Spleen (tissue), 7 donors: ENCODE measurements at regions not wholly inside any gene's neighbourhood (a gene's known extent, or its start where the extent isn't known, plus 50 kb on each side); places are given as distances from the start of the nearest gene placed in this dataset.

Experiments used
- CTCF ChIP-seq, 11 experiments: fragments of 200-600 bp in 7 of 11; fragments of 450-650 bp in 4 of 11; sonication (generic) in 4 of 11; IDR thresholded peaks in 8 of 11; conservative IDR thresholded peaks in 3 of 11; 1 replicate in 7 of 11; 2 replicates in 4 of 11; pipeline versions ENCODE4 v1.4.0 to v1.8.0; 2016 to 2021; ENCODE audit warnings: antibody characterized with exemption in 11 of 11, inconsistent platforms in 4 of 11, mild to moderate bottlenecking in 1 of 11
- POLR2A ChIP-seq, 3 donors: fragments of 450-650 bp; IDR thresholded peaks; one replicate each; pipeline ENCODE4 v1.5.1; 2017; ENCODE audit warnings: antibody characterized with exemption in 3 of 3, mild to moderate bottlenecking in 1 of 3
- donor health status: DM: no; HTN: no; CAD: no; lungs with moderate emphysema.
- donor health status: DM: no; HTN: no; CAD: no.
- donor health status: DM: no; HTN: no; CAD: no.

GRCh38 chr5:74341221-74341620, 299.3 kb downstream of the ENC1 start:
- no peak for TF ChIP-seq CTCF (IDR thresholded peaks at IDR 0.05 in 8 of 11, conservative IDR thresholded peaks at IDR 0.05 in 3 of 11)
- no peak for TF ChIP-seq POLR2A (IDR thresholded peaks at IDR 0.05)
